Muscle layer of colon (tissue), 2 donors: ENCODE measurements at regions not wholly inside any gene's neighbourhood (a gene's known extent, or its start where the extent isn't known, plus 50 kb on each side); places are given as distances from the start of the nearest gene placed in this dataset.
A peak's percentile ranks its signal among the peaks of the same experiment; 100 is the strongest.

Experiments used
- H3K27ac ChIP-seq: one replicate; pipeline ENCODE4 v1.7.0; 2013; ENCODE audit warnings: low read depth, mild to moderate bottlenecking, low read length, moderate library complexity
- H3K27me3 ChIP-seq, 2 donors: one replicate each; pipeline ENCODE4 v1.7.0; 2013; ENCODE audit warnings: low read length in 2 of 2, mild to moderate bottlenecking in 2 of 2; ENCODE audit not compliant: insufficient read depth in 2 of 2, control insufficient read depth in 1 of 2
- H3K36me3 ChIP-seq: one replicate; pipeline ENCODE4 v1.7.0; 2013; ENCODE audit warnings: mild to moderate bottlenecking, low read length; ENCODE audit not compliant: insufficient read depth
- H3K4me1 ChIP-seq: one replicate; pipeline ENCODE4 v1.7.0; 2013; ENCODE audit warnings: mild to moderate bottlenecking, low read length; ENCODE audit not compliant: insufficient read depth
- H3K4me3 ChIP-seq, 2 donors: one replicate each; pipeline ENCODE4 v1.7.0; 2013; ENCODE audit warnings: low read length in 2 of 2, low read depth in 1 of 2, mild to moderate bottlenecking in 1 of 2, moderate library complexity in 1 of 2
- H3K9ac ChIP-seq: one replicate; pipeline ENCODE4 v1.7.0; 2013; ENCODE audit warnings: low read length
- H3K9me3 ChIP-seq: one replicate; pipeline ENCODE4 v1.7.0; 2013; ENCODE audit warnings: mild to moderate bottlenecking, low read length
- donor health status: abdominal sarcoma.
- donor health status: Adenocarcinoma of cecum.

DNA sequence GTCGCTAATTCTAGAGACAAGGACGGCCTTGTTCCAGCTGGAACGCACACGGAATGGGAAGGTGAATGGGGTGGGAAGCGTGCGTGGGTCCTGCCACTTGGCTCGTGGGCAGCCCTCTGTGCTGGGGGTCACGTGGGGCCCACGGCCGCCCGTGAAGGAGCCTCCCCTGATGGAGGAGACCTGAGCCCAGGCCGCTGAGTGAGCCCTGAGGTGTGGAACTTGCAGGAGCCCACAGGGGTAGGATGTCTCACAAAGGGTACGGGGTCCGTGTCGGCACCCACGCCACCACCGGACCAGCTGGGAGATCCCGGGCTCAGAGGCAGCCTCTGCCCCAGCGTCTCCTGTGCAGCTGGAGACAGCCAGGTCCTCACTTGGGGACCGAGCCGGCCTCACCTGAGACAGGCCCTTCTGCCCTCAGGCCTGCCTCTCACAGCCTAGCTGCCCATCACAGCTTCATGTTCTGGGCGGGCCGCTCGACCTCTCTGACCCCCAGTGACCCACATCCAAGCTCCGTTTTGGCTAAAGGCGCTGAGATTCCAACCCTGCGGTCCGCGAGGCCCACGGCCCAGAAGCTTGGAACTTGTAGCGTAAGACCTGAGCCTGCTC is 84.8 kb downstream of the FOXL3 start:
- H3K27ac ChIP-seq = no peak overlapping the region
- peaks cover 0 to 7% of the 10 kb centered on the region in 2 donors for H3K27me3 ChIP-seq
- no peak overlapping the region for H3K9ac ChIP-seq
- H3K4me1 ChIP-seq = peaks cover 5% of the 10 kb centered on the region
- H3K4me3 ChIP-seq = no peak overlapping the region
- H3K36me3 ChIP-seq = no peaks in the 10 kb centered on the region
- H3K9me3 ChIP-seq = no peaks in the 10 kb centered on the region

DNA sequence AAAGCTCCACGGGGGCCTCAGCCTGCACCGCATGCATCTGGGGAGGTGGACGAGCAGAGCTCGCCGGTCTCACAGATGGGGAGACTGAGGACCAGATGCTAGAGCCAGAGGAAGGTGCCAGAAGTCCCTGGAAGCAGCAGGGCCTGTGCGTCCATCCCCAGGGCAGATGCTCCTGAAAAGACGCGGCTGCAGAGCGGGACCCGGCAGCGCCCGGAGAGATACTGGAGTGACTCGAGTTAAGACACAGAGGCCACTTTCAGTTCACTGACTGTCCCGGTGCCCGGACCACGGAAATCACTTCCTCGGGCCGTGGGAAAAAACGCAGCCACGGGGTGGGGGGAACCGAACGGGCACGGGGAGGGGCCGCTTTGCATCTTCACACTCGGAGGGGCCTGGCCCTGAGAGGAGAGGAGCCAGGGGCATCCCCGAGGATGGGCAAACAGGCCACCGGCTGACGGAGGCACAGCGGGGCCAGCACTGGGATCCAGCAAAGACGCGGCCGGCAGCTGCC is 85.4 kb downstream of the FOXL3 start:
- Histone ChIP-seq H3K9me3 (no peaks in the 10 kb centered on the region), H3K27me3 (peaks cover 0 to 7% of the 10 kb centered on the region in 2 donors), H3K9ac (no peak overlapping the region), H3K36me3 (no peaks in the 10 kb centered on the region), H3K4me1 (peaks cover 5% of the 10 kb centered on the region), H3K27ac (no peak overlapping the region), H3K4me3 (no peak overlapping the region)

DNA sequence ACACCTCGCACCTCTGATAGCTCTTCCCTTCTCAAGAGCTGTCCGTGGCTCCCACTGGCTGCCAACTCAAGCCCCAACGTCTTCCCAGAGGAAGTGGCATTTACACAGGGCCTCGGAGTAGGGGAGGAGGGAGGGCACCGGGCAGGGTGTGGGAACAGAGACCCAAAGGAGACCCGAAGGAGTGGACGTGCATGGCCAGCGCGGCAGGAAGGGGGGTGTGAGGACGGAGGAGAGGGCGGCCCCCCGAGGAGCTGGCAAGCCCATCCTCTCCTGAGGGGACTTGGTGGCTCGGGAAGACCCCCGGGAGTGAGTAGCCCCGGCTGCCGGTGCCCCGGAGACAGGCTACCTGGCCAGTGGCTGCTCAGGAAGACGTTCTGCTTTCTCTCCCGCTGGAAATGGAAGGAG is 85.9 kb downstream of the FOXL3 start:
- Histone ChIP-seq H3K27ac (no peak overlapping the region), H3K27me3 (peaks cover 0 to 7% of the 10 kb centered on the region in 2 donors), H3K9me3 (no peaks in the 10 kb centered on the region), H3K4me1 (peaks cover 5% of the 10 kb centered on the region), H3K4me3 (no peak overlapping the region), H3K9ac (no peak overlapping the region), H3K36me3 (no peaks in the 10 kb centered on the region)

DNA sequence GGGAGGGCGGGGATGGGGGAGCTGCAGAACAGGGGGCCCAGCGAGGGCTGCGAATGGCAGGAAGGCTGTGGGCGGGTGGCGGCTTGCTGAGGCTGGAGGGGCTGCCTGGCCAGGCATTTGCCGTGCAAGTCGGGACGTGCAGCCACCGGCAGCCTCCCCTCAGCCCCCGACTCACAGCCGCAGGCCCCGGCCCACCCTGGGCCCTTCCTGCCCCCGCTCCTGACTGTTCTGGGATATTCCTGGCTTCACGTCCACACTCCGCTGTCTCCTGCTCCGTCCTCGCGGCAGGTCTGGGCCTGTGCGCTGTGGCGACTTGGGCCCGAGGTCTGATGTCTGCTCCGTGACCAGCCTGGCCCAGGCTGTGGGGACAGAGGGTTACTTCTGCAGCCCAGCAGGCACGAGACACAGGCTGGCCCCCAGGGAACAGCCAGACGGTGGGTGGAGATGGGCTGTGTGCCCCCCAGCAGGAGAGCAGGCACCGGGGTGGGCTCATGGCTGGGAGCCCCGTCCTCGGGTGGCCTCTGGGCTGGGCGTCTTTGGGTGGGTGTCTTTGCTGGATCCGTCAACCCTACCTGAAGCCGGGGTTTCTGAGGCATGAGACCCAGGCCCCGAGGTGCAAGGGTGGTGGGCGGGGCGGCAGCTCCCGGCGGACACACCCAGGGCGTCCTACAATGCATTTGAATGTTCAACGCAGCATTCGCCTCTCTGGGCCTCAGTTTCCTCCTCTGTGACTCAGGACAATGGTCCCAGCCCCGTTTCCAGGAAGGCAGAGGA is 86.5 kb downstream of the FOXL3 start:
- peaks cover 5% of the 10 kb centered on the region for H3K4me1 ChIP-seq
- H3K27me3 ChIP-seq = peaks cover 0 to 7% of the 10 kb centered on the region in 2 donors
- no peak overlapping the region for H3K4me3 ChIP-seq
- H3K9me3 ChIP-seq = no peaks in the 10 kb centered on the region
- no peaks in the 10 kb centered on the region for H3K36me3 ChIP-seq
- no peak overlapping the region for H3K9ac ChIP-seq
- no peak overlapping the region for H3K27ac ChIP-seq

DNA sequence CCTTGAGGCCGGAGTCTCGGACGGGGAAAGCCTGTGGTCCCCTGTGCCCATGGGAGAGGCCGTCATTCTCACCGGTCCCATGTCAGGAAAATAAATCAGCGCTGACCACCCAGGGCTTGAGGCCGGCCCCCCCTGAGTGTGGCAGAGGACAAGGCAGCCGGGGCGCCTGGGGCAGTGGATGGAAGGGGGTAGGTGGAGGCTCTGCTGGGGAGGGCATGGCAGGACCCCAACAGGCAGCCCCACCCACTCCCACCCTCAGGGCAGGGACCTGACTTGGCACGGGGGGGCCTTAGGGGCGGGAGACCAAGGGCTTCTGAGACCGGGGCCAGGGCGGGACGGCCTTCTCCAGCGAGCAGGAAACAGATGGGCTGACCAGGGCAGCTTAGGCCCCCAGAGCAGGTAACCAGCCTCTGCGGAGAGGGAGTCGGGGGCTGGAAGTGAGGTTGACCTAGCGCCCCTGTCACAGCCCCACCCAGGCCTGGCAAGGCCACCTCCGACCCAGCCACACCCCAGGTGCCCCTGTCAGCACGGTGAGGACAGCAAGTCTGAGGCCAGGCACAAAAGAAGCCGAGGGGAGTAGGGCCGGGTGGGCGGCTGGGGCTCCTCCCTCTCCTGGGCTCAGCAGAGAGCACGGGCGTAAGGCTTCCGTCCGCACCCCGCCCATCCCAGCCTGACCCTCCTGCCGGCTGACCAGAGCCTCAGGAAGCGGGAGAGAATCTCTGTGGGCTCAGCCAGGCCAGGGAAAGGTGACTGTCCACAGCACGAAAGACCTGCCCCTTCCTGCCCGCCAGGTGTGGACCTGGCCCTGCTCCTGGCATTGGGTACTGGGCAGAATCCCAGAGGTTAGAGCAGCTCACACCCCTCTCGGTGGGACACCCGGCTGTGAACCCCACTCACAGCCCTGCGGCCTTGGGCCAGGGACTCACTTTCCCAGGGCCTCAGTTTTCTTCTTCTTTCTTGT is 87.4 kb downstream of the FOXL3 start:
- Histone ChIP-seq H3K4me3 (no peak overlapping the region), H3K27ac (no peak overlapping the region), H3K9ac (no peak overlapping the region), H3K4me1 (peaks cover 5% of the 10 kb centered on the region), H3K9me3 (no peaks in the 10 kb centered on the region), H3K27me3 (peaks cover 0 to 7% of the 10 kb centered on the region in 2 donors), H3K36me3 (no peaks in the 10 kb centered on the region)

DNA sequence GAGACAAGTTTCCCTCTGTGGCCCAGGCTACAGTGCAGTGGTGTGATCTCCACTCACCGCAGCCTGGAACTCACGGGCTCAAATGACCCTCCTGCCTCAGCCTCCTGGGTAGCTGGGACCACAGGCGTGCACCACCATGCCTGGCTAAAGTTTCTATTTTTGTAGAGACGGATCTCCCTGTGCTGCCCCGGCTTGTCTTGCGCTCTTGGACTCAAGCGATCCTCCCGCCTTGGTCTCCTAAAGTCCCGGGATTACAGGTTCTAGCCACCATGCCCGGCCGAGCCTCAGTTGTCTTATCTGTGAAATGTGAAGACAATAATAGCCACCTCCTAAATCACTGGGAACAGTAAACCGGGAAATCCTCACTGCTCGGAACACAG is 88.1 kb downstream of the FOXL3 start:
- Histone ChIP-seq H3K9ac (no peak overlapping the region), H3K36me3 (no peaks in the 10 kb centered on the region), H3K4me3 (no peak overlapping the region), H3K27ac (no peak overlapping the region), H3K9me3 (no peaks in the 10 kb centered on the region), H3K4me1 (peaks cover 5% of the 10 kb centered on the region), H3K27me3 (peaks cover 0 to 7% of the 10 kb centered on the region in 2 donors)

DNA sequence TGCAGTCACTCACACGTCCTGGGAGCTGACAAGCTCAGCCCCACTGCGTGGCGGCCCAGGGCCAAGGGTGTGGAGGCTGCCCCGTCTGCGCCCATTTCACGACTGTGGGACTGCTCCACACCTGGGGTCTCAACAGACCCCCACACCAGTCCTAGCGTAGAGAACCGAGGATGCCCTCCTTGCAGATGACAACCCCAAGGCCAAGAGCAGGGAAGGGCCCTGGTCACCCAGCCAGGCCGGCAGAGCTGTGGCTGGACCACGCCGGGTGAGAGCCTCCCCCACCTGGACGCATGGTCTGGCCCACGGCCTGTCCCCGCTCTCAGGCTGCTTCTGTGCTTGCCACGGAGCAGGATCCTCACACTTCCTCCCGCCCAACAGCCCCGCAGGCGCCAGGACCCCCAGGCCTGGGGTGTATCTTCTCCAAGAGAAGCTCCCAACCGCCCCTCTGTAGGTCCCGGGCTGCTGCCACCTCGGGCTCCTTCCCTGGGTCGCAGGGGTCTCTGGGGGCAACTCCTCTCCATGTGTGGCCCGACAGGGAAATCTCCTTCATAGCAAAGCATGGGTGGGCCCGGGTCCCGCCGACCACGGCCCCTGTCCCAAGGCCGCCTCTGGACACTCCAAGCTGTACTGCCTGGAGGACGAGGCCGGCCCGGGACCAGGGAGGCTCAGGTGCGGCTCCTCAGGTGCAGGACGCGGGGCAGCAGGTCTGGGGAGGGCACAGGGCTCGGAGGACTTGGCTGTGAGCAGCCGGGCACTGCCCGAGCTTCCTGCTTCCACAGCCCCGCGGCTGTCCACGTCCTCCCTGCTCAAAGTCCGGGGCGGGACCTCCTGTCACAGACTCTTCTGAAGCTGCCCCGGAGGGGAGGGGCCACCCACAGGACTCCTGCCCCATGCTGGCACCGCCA is 88.8 kb downstream of the FOXL3 start:
- Histone ChIP-seq H3K27ac (no peak overlapping the region), H3K9ac (no peak overlapping the region), H3K36me3 (no peaks in the 10 kb centered on the region), H3K27me3 (peaks cover 0 to 7% of the 10 kb centered on the region in 2 donors), H3K4me1 (peaks cover 5% of the 10 kb centered on the region), H3K9me3 (no peaks in the 10 kb centered on the region), H3K4me3 (peak overlapping the region; percentile 32 to 45)

DNA sequence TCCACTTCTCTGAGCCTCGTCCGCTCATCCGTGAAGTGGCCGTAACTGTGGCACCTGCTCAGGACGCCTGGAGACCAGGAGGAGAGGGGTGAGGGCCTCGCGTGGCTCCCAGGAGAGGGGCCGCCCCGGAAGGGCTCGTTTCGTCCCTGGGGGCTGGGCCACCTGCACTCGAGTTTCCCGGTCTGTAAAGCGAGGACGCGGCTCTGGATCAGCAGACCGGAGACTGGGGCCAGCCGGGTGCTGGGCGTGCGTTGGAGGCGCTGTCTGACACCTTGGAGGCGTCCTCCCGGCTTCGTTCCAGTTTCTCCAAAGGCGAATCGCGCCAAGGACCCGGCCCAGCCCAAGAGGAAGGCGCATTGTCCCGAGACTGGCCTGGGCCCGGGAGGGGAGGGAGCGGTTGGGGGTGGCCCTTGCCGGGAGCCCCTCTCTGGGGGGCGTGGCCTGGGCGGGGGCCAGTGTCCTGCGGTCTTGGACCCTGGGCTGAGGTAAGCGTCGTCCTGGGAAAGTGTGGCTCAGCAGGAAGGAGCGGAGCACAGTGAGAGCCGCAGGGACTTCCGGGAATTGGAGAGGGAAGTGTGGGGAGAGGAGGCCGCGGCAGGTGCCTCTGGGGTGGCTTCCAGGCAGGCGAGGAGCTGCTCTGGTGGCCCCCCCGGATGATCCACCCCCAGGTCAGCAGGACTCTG is 89.6 kb downstream of the FOXL3 start:
- no peaks in the 10 kb centered on the region for H3K36me3 ChIP-seq
- no peak overlapping the region for H3K9ac ChIP-seq
- H3K27me3 ChIP-seq = peaks cover 0 to 7% of the 10 kb centered on the region in 2 donors
- peak overlapping the region; percentile 32 to 45 for H3K4me3 ChIP-seq
- H3K4me1 ChIP-seq = peaks cover 5% of the 10 kb centered on the region
- no peaks in the 10 kb centered on the region for H3K9me3 ChIP-seq
- no peak overlapping the region for H3K27ac ChIP-seq

DNA sequence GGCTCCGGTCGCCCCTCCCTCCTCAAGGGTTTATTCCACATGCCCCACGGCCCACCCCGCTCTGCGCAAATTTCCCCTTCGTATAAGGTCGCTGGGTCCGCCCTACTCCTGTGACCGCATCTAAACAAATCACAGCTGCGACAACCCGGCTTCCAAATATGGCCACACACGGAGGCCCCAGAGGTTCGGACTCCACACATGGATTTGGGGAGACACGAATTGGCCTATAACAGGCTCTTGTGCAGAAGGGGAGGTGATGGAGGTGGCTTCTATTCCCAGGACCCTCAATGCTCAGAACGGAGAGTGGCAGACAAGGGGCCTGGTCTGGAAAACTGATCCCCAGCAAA is 90.1 kb downstream of the FOXL3 start:
- H3K27me3 ChIP-seq = peaks cover 0 to 7% of the 10 kb centered on the region in 2 donors
- no peaks in the 10 kb centered on the region for H3K9me3 ChIP-seq
- H3K9ac ChIP-seq = no peak overlapping the region
- no peak overlapping the region for H3K27ac ChIP-seq
- no peaks in the 10 kb centered on the region for H3K36me3 ChIP-seq
- peak overlapping the region in 1 of 2 donors; percentile 45 for H3K4me3 ChIP-seq
- peaks cover 5% of the 10 kb centered on the region for H3K4me1 ChIP-seq

DNA sequence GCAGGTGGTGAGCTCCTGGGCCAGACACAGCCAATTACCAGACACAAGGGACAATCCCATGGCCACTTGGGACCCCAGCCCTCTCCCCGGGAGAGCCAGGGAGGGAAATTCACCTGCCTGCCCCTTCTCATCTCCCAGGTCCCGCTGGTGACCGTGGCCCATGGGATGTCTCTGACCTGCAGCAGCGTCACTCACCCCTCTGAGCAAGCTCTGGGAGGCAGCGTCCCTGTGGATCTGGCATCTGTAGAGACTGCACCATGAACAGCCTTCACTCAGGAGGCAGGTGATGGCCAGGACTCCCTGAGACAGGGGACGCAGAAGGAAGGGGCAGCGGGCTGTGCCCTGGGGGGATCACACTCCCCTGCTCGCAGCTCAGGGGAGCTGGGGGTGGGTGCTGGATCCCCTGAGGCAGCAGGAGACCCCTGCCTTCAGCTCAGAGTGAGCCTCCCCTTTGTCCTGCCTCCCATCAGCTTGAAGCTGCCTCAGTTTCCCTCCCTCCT is 90.8 kb downstream of the FOXL3 start:
- peaks cover 0 to 7% of the 10 kb centered on the region in 2 donors for H3K27me3 ChIP-seq
- H3K9ac ChIP-seq = no peak overlapping the region
- H3K4me1 ChIP-seq = peaks cover 5% of the 10 kb centered on the region
- no peak overlapping the region for H3K27ac ChIP-seq
- no peaks in the 10 kb centered on the region for H3K36me3 ChIP-seq
- H3K4me3 ChIP-seq = no peak overlapping the region
- no peaks in the 10 kb centered on the region for H3K9me3 ChIP-seq
